GM18511 (cell line): ENCODE measurements at regions not wholly inside any gene's neighbourhood (a gene's known extent, or its start where the extent isn't known, plus 50 kb on each side); places are given as distances from the start of the nearest gene placed in this dataset.

ENCODE experiments used
- ATAC-seq: cut with Tn5 transposase; IDR thresholded peaks from one replicate; pipeline ENCODE4 v1.9.1; 2021; ENCODE audit warnings: mild to moderate bottlenecking, moderate library complexity; ENCODE audit not compliant: unreplicated experiment

- ATAC-seq, result no peak
These were observed 135.1 kb upstream of the GATA6 start for GRCh38 chr18:22034276-22034675.

GRCh38 chr18:22040533-22040932, 128.9 kb upstream of the GATA6 start:
- no peak for ATAC-seq

- ATAC-seq, result no peak
These were observed 125.6 kb upstream of the GATA6 start for GRCh38 chr18:22043837-22044236.

- ATAC-seq, result no peak
These were observed 124.7 kb upstream of the GATA6 start for GRCh38 chr18:22044474-22045220.

GRCh38 chr18:22045221-22045918, 124.0 kb upstream of the GATA6 start:
- ATAC-seq, result no peak

GRCh38 chr18:22046473-22046872, 122.9 kb upstream of the GATA6 start:
- no peak for ATAC-seq

- ATAC-seq, result no peak
These were observed 121.9 kb upstream of the GATA6 start for GRCh38 chr18:22047485-22047884.

GRCh38 chr18:22048221-22048620, 121.2 kb upstream of the GATA6 start:
- ATAC-seq, result no peak

GRCh38 chr18:22048932-22049615, 120.3 kb upstream of the GATA6 start:
- no peak for ATAC-seq

GRCh38 chr18:22052405-22053105, 116.8 kb upstream of the GATA6 start:
- no peak for ATAC-seq

GRCh38 chr18:22055466-22056238, 113.7 kb upstream of the GATA6 start:
- no peak for ATAC-seq

- ATAC-seq, result no peak
These were observed 112.4 kb upstream of the GATA6 start for GRCh38 chr18:22056950-22057349.

- no peak for ATAC-seq
These were observed 111.4 kb upstream of the GATA6 start for GRCh38 chr18:22057908-22058527.

- no peak for ATAC-seq
These were observed 109.0 kb upstream of the GATA6 start for GRCh38 chr18:22060361-22060760.

GRCh38 chr18:22063102-22063501, 106.3 kb upstream of the GATA6 start:
- ATAC-seq, result no peak

- no peak for ATAC-seq
These were observed 105.7 kb upstream of the GATA6 start for GRCh38 chr18:22063672-22064071.

- ATAC-seq, result no peak
These were observed 104.8 kb upstream of the GATA6 start for GRCh38 chr18:22064581-22064980.

- no peak for ATAC-seq
These were observed 104.1 kb upstream of the GATA6 start for GRCh38 chr18:22065311-22065710.

GRCh38 chr18:22066083-22066485, 103.3 kb upstream of the GATA6 start:
- ATAC-seq, result no peak

- ATAC-seq, result no peak
These were observed 102.3 kb upstream of the GATA6 start for GRCh38 chr18:22067109-22067508.
